HepG2 (cell line): ENCODE measurements at regions not wholly inside any gene's neighbourhood (a gene's known extent, or its start where the extent isn't known, plus 50 kb on each side); places are given as distances from the start of the nearest gene placed in this dataset.

Experiments used
- ATAC-seq: fragments of 200-7000 bp; cut with Tn5 transposase; 3 replicates; pipeline ENCODE4 v1.9.1; 2020; ENCODE audit warnings: mild to moderate bottlenecking, moderate library complexity
- BruUV-seq: library from RNA; stranded (reverse); fragments of 400-500 nt; replicated peaks from 2 replicates; lab custom pipeline; 2021; lab: Mats Ljungman, UMichigan
- CTCF ChIA-PET: fragments of 300-600 bp; formaldehyde crosslinking; extraction: SDS; loops from one replicate; lab custom pipeline; 2021; ENCODE audit warnings: low total read pairs, inconsistent platforms, low intra/inter-chr PET ratio; lab: Yijun Ruan, JAX
- POLR2A ChIA-PET: fragments of 350-600 bp; sonication (Branson Sonifier 250); formaldehyde crosslinking; loops from one replicate; lab custom pipeline; 2020; ENCODE audit warnings: antibody characterized with exemption, inconsistent platforms; lab: Yijun Ruan, JAX
- DNase-seq: peaks from one replicate; pipeline ENCODE4 v3.0.0-alpha.2; 2015; ENCODE audit warnings: low spot score
- FAIRE-seq: peaks from 3 replicates; lab custom pipeline; 2011; peaks lifted over from hg19 to GRCh38; lab: Jason Lieb, UNC
- H2AFZ ChIP-seq: one replicate; pipeline ENCODE4 v1.6.1; 2011; ENCODE audit warnings: low read length, inconsistent platforms
- H3K27ac ChIP-seq: fragments of 300-600 bp; 3 replicates; pipeline ENCODE4 v1.8.0; 2011; ENCODE audit warnings: mixed run types, mild to moderate bottlenecking, mixed read lengths, low read length, inconsistent platforms; ENCODE audit not compliant: insufficient read depth; ENCODE audit errors: extremely low read length
- H3K27me3 ChIP-seq, 2 experiments: fragments of 200-600 bp in 1 of 2; 2 replicates in 1 of 2; 3 replicates in 1 of 2; pipeline versions ENCODE4 v1.6.0 to v1.8.0; 2011; ENCODE audit warnings: low read length in 2 of 2, mild to moderate bottlenecking in 2 of 2, moderate library complexity in 2 of 2, inconsistent platforms in 1 of 2; ENCODE audit not compliant: insufficient read depth in 2 of 2, control insufficient read depth in 1 of 2
- H3K36me3 ChIP-seq, 2 experiments: fragments of 200-600 bp in 1 of 2; replicated peaks in 1 of 2; 2 replicates in 1 of 2; 3 replicates in 1 of 2; pipeline versions ENCODE4 v1.5.1 to v1.8.0; 2011; ENCODE audit warnings: low read length in 2 of 2, inconsistent platforms in 1 of 2; ENCODE audit not compliant: insufficient read depth in 2 of 2, control insufficient read depth in 1 of 2
- H3K4me1 ChIP-seq: 2 replicates; pipeline ENCODE4 v1.5.1; 2012; ENCODE audit warnings: low read length, inconsistent platforms; ENCODE audit not compliant: insufficient read depth
- H3K4me2 ChIP-seq: 2 replicates; pipeline ENCODE4 v1.6.0; 2011; ENCODE audit warnings: low read depth, low read length, inconsistent platforms
- H3K4me3 ChIP-seq, 3 experiments: fragments of 200-600 bp in 1 of 3; sonication (generic), shearing (Covaris generic) in 1 of 3; replicated peaks in 1 of 3; 2 replicates each; pipeline ENCODE4 v1.5.1; 2011 to 2016; ENCODE audit warnings: low read length in 3 of 3, inconsistent platforms in 2 of 3, low read depth in 2 of 3, mild to moderate bottlenecking in 2 of 3, control low read depth in 1 of 3, mixed read lengths in 1 of 3; ENCODE audit not compliant: insufficient read depth in 1 of 3
- H3K79me2 ChIP-seq: one replicate; pipeline ENCODE4 v1.6.1; 2011; ENCODE audit warnings: low read length, inconsistent platforms; ENCODE audit not compliant: insufficient read depth
- H3K9ac ChIP-seq: 2 replicates; pipeline ENCODE4 v1.6.0; 2011; ENCODE audit warnings: mild to moderate bottlenecking, low read depth, low read length, inconsistent platforms; ENCODE audit not compliant: insufficient read depth
- H3K9me3 ChIP-seq: 2 replicates; pipeline ENCODE4 v1.5.1; 2012; ENCODE audit warnings: mild to moderate bottlenecking, low read length
- H4K20me1 ChIP-seq: 2 replicates; pipeline ENCODE4 v1.6.0; 2011; ENCODE audit warnings: inconsistent platforms, mild to moderate bottlenecking, low read length, moderate library complexity; ENCODE audit not compliant: insufficient read depth
- CTCF ChIP-seq: sonication (generic); formaldehyde crosslinking; IDR thresholded peaks from 2 replicates; pipeline ENCODE4 v1.5.0; 2020; ENCODE audit warnings: mild to moderate bottlenecking, missing genetic modification reagents, moderate library complexity
- FOXK1 ChIP-seq: sonication (generic); formaldehyde crosslinking; IDR thresholded peaks from 2 replicates; pipeline ENCODE4 v1.4.0; 2020; ENCODE audit warnings: low read depth, missing genetic modification reagents, borderline replicate concordance
- HBP1 ChIP-seq: IDR thresholded peaks from 2 replicates; pipeline ENCODE4 v1.6.1; 2016; ENCODE audit warnings: low read depth, control low read depth
- NR1H2 ChIP-seq: sonication (generic); formaldehyde crosslinking; IDR thresholded peaks from 2 replicates; pipeline ENCODE4 v1.8.1; 2022; ENCODE audit warnings: low read depth, missing genetic modification reagents, borderline replicate concordance
- ZMAT3 ChIP-seq: sonication (generic); formaldehyde crosslinking; conservative IDR thresholded peaks from 2 replicates; pipeline ENCODE4 v1.7.0; 2021; ENCODE audit warnings: missing genetic modification reagents
- ZNF660 ChIP-seq: sonication (generic); formaldehyde crosslinking; IDR thresholded peaks from 2 replicates; pipeline ENCODE4 v1.5.1; 2020; ENCODE audit warnings: mild to moderate bottlenecking, low read depth, missing genetic modification reagents, borderline replicate concordance
- WGBS: methylation state at CpG from one replicate; pipeline ENCODE4 v1.1.6; 2017; ENCODE audit warnings: low lambda C conversion rate; 5-methylcytosine and 5-hydroxymethylcytosine counted together
- in situ Hi-C: cut with HindIII; loops from 2 replicates; pipeline ENCODE4 v1.10.0; 2017; ENCODE audit warnings: low pct_unique_long_range_greater_than_20kb; ENCODE audit not compliant: extremely low pct_ligation_motif_present
- intact Hi-C: fragments of 100-400 bp; cut with micrococcal nuclease; formaldehyde crosslinking; loops from one replicate; pipeline ENCODE4 v1.10.0; 2022; ENCODE audit not compliant: unreplicated experiment

- no peaks in the 10 kb centered on the region for H3K36me3 ChIP-seq
- H3K4me1 ChIP-seq, result no peaks in the 10 kb centered on the region
- ChIA-PET CTCF (no interaction called here), POLR2A (no interaction called here)
- no peak overlapping the region for H2AFZ ChIP-seq
- intact Hi-C loops, result no loop called here
- no peaks in the 10 kb centered on the region for H3K79me2 ChIP-seq
- BruUV-seq, result no TSS peak
- H3K4me2 ChIP-seq, result no peak overlapping the region
- WGBS, result 16% methylated on average over 6 of the region's 6 CpGs
- no peak for FAIRE-seq
- no peak for TF ChIP-seq NR1H2 (CRISPR knock-in tag)
- no peak for TF ChIP-seq ZNF660 (CRISPR knock-in tag)
- TF ChIP-seq ZMAT3, result no peak
- TF ChIP-seq FOXK1 (CRISPR knock-in tag), result no peak
- TF ChIP-seq HBP1 (CRISPR knock-in tag), result no peak
- no peak for TF ChIP-seq CTCF (CRISPR knock-in tag)
- TF ChIP-seq, all 625 proteins: peak for 0
- H3K9me3 ChIP-seq, result no peaks in the 10 kb centered on the region
- H3K27ac ChIP-seq, result no peak overlapping the region
- H3K27me3 ChIP-seq, result no peaks in the 10 kb centered on the region; a peak in 1 of 5 replicates
- DNase-seq (no peak), ATAC-seq (no peak)
- in situ Hi-C loops, result no loop called here
- no peak overlapping the region for H3K4me3 ChIP-seq
- no peak overlapping the region for H3K9ac ChIP-seq
- H4K20me1 ChIP-seq, result no peaks in the 10 kb centered on the region
Observed at GRCh38 chr15:81926981-81927380, 118.8 kb downstream of the MEX3B start.
